H1 (cell line): ENCODE measurements at regions not wholly inside any gene's neighbourhood (a gene's known extent, or its start where the extent isn't known, plus 50 kb on each side); places are given as distances from the start of the nearest gene placed in this dataset.

Source experiments
- CTCF ChIA-PET: fragments of 300-600 bp; sonication (Branson Sonifier 250); formaldehyde crosslinking; loops from one replicate; lab custom pipeline; 2021; ENCODE audit not compliant: partially characterized antibody; lab: Charles Lee
- POLR2A ChIA-PET: fragments of 300-600 bp; sonication (Branson Sonifier 250); formaldehyde crosslinking; loops from one replicate; lab custom pipeline; 2021; ENCODE audit warnings: inconsistent platforms; ENCODE audit not compliant: partially characterized antibody; lab: Charles Lee
- DNase-seq, 2 experiments: peaks; one replicate each; pipeline versions ENCODE4 v3.0.0 to v3.0.0-alpha.2; 2010 to 2022; ENCODE audit warnings: low spot score in 2 of 2, low read depth in 1 of 2, mixed read lengths in 1 of 2
- FAIRE-seq: peaks from 2 replicates; lab custom pipeline; 2011; peaks lifted over from hg19 to GRCh38; lab: Jason Lieb, UNC
- H2AFZ ChIP-seq: 2 replicates; pipeline ENCODE4 v1.8.1; 2012; ENCODE audit warnings: low read length, inconsistent platforms
- H2AK5ac ChIP-seq: 2 replicates; pipeline ENCODE4 v1.6.1; 2013; ENCODE audit warnings: low read depth, low read length
- H2BK120ac ChIP-seq: replicated peaks from 2 replicates; pipeline ENCODE3; 2013; ENCODE audit warnings: low read depth, low read length, inconsistent platforms
- H2BK12ac ChIP-seq: 2 replicates; pipeline ENCODE4 v1.6.1; 2013; ENCODE audit warnings: low read depth, low read length
- H2BK15ac ChIP-seq: 2 replicates; pipeline ENCODE4 v1.6.1; 2013; ENCODE audit warnings: low read length
- H2BK20ac ChIP-seq: 2 replicates; pipeline ENCODE4 v1.6.1; 2013; ENCODE audit warnings: low read length
- H2BK5ac ChIP-seq: 2 replicates; pipeline ENCODE4 v1.6.1; 2013; ENCODE audit warnings: low read depth, low read length
- H3K14ac ChIP-seq: 2 replicates; pipeline ENCODE4 v1.6.1; 2013; ENCODE audit warnings: inconsistent platforms; ENCODE audit not compliant: insufficient read length
- H3K18ac ChIP-seq: 2 replicates; pipeline ENCODE4 v1.6.1; 2013; ENCODE audit warnings: low read length; ENCODE audit errors: extremely low read depth
- H3K23ac ChIP-seq: 2 replicates; pipeline ENCODE4 v1.6.1; 2013; ENCODE audit warnings: inconsistent platforms; ENCODE audit not compliant: insufficient read length
- H3K23me2 ChIP-seq: 2 replicates; pipeline ENCODE4 v1.6.1; 2013; ENCODE audit warnings: low read depth, low read length
- H3K27ac ChIP-seq: 2 replicates; pipeline ENCODE4 v1.6.1; 2011; ENCODE audit warnings: low read depth, low read length, inconsistent platforms
- H3K27me3 ChIP-seq, 4 experiments: replicated peaks in 1 of 4; 1 replicate in 1 of 4; 2 replicates in 3 of 4; pipeline versions ENCODE4 v1.6.1 to v1.8.1; 2011 to 2013; ENCODE audit warnings: low read length in 3 of 4, mild to moderate bottlenecking in 3 of 4, inconsistent platforms in 2 of 4, mixed read lengths in 2 of 4, moderate library complexity in 1 of 4; ENCODE audit not compliant: control insufficient read depth in 3 of 4, insufficient read depth in 3 of 4; ENCODE audit errors: extremely low read depth in 1 of 4
- H3K36me3 ChIP-seq, 4 experiments: 2 replicates each; pipeline versions ENCODE4 v1.6.1 to v1.8.1; 2011 to 2013; ENCODE audit warnings: mild to moderate bottlenecking in 4 of 4, low read length in 3 of 4, moderate library complexity in 2 of 4, control low read depth in 1 of 4, inconsistent platforms in 1 of 4; ENCODE audit not compliant: insufficient read depth in 4 of 4, control insufficient read depth in 2 of 4
- H3K4ac ChIP-seq: replicated peaks from 2 replicates; pipeline ENCODE3; 2013; ENCODE audit warnings: low read length, low read depth, mixed read lengths, inconsistent platforms; ENCODE audit not compliant: insufficient read length
- H3K4me1 ChIP-seq, 4 experiments: replicated peaks in 1 of 4; 1 replicate in 1 of 4; 2 replicates in 3 of 4; pipeline versions ENCODE4 v1.6.1 to v1.8.1; 2011 to 2013; ENCODE audit warnings: low read length in 3 of 4, inconsistent platforms in 2 of 4, mixed read lengths in 1 of 4; ENCODE audit not compliant: insufficient read depth in 4 of 4, control insufficient read depth in 3 of 4
- H3K4me2 ChIP-seq, 2 experiments: 2 replicates each; pipeline versions ENCODE4 v1.6.1 to v1.8.1; 2011 to 2013; ENCODE audit warnings: low read depth in 2 of 2, low read length in 2 of 2, control low read depth in 1 of 2, inconsistent platforms in 1 of 2, mild to moderate bottlenecking in 1 of 2; ENCODE audit not compliant: insufficient read depth in 1 of 2
- H3K4me3 ChIP-seq, 4 experiments: fragments of 200-600, 300-600 bp in 1 of 4; sonication (generic), shearing (Covaris generic), sonication (Bioruptor Twin) in 1 of 4; 2 replicates each; pipeline versions ENCODE4 v1.5.1 to v1.8.1; 2011 to 2016; ENCODE audit warnings: low read length in 4 of 4, low read depth in 3 of 4, control low read depth in 2 of 4, inconsistent platforms in 2 of 4, mild to moderate bottlenecking in 2 of 4, mixed read lengths in 1 of 4, moderate library complexity in 1 of 4; ENCODE audit not compliant: insufficient read depth in 2 of 4; ENCODE audit errors: extremely low read depth in 1 of 4
- H3K56ac ChIP-seq: replicated peaks from 2 replicates; pipeline ENCODE3; 2013; ENCODE audit warnings: low read depth, mild to moderate bottlenecking, mixed read lengths, low read length, inconsistent platforms; ENCODE audit not compliant: insufficient read length
- H3K79me1 ChIP-seq: 2 replicates; pipeline ENCODE4 v1.6.1; 2013; ENCODE audit warnings: low read depth, low read length, control low read depth
- H3K79me2 ChIP-seq, 2 experiments: 2 replicates each; pipeline versions ENCODE4 v1.6.1 to v1.8.1; 2012 to 2013; ENCODE audit warnings: low read length in 2 of 2, mild to moderate bottlenecking in 2 of 2, inconsistent platforms in 1 of 2; ENCODE audit not compliant: insufficient read depth in 2 of 2, control insufficient read depth in 1 of 2
- H3K9ac ChIP-seq, 4 experiments: replicated peaks in 1 of 4; 1 replicate in 1 of 4; 2 replicates in 3 of 4; pipeline versions ENCODE4 v1.6.1 to v1.8.1; 2011 to 2013; ENCODE audit warnings: low read depth in 3 of 4, low read length in 3 of 4, control low read depth in 2 of 4, mild to moderate bottlenecking in 2 of 4, moderate library complexity in 2 of 4, inconsistent platforms in 1 of 4; ENCODE audit errors: extremely low read depth in 1 of 4
- H3K9me3 ChIP-seq, 2 experiments: 2 replicates each; pipeline versions ENCODE4 v1.6.1 to v1.8.1; 2012 to 2013; ENCODE audit warnings: mild to moderate bottlenecking in 2 of 2, moderate library complexity in 2 of 2, control low read depth in 1 of 2, inconsistent platforms in 1 of 2, low read depth in 1 of 2, low read length in 1 of 2, mixed read lengths in 1 of 2; ENCODE audit not compliant: insufficient read depth in 2 of 2
- H4K20me1 ChIP-seq, 2 experiments: replicated peaks in 1 of 2; 2 replicates each; pipeline versions ENCODE3 to v1.8.1; 2011 to 2013; ENCODE audit warnings: inconsistent platforms in 2 of 2, low read length in 2 of 2, mild to moderate bottlenecking in 1 of 2; ENCODE audit not compliant: insufficient read depth in 2 of 2, control insufficient read depth in 1 of 2
- H4K5ac ChIP-seq: 2 replicates; pipeline ENCODE4 v1.6.1; 2013; ENCODE audit warnings: low read length, low read depth, mixed read lengths, inconsistent platforms; ENCODE audit not compliant: insufficient read length
- H4K8ac ChIP-seq: 2 replicates; pipeline ENCODE4 v1.8.0; 2013; ENCODE audit warnings: mild to moderate bottlenecking, moderate library complexity, low read length, inconsistent platforms; ENCODE audit not compliant: insufficient read depth; ENCODE audit errors: extremely low read depth
- H4K91ac ChIP-seq: replicated peaks from 2 replicates; pipeline ENCODE3; 2013; ENCODE audit warnings: low read length, mixed read lengths, inconsistent platforms; ENCODE audit not compliant: insufficient read length
- TAF1 ChIP-seq: IDR thresholded peaks from 2 replicates; pipeline ENCODE4 v1.6.1; 2011; ENCODE audit warnings: mild to moderate bottlenecking, low read depth, low read length
- WGBS, 2 experiments: shearing (Covaris generic) in 1 of 2; methylation state at CpG; one replicate each; pipeline versions ENCODE4 v1.1.6 to v1.1.7; 2013 to 2015; ENCODE audit warnings: low lambda C conversion rate in 2 of 2, mixed read lengths in 2 of 2, inconsistent platforms in 1 of 2, low coverage in 1 of 2, missing lambda C conversion rate in 1 of 2; ENCODE audit not compliant: insufficient replicate concordance in 2 of 2, insufficient coverage in 1 of 2, insufficient read length in 1 of 2; ENCODE audit errors: extremely low coverage in 1 of 2, missing lambda C conversion rate in 1 of 2; 5-methylcytosine and 5-hydroxymethylcytosine counted together

DNA sequence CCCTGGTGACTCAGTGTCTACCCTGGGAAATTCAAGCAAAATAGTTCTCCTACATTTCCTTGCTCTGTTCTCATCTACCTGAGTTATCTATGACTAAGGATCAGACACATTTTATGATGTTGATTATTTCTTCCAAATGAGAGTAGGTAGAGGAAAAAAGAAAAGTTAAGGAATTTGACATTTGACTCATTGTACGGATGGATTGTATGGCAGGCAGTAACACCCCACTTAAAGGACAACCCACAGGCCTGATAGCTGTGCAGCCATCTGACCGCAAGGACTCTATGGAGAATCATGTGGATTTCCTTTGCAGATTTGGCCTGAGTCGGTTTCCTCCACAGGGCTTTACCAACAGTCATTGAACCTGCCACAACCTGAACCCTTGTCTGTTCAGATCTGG lies 540.3 kb downstream of the BCL11B start:
- 93% methylated on average over 3 of the region's 3 CpGs; no CpG with 5 or more reads in 1 of the 2 experiments for WGBS, 2 experiments

More for the DNA sequence above, 540.3 kb downstream of the BCL11B start:
- Histone ChIP-seq H3K36me3 (no peaks in the 10 kb centered on the region; a peak in 1 of 8 replicates), H4K91ac (no peak overlapping the region), H2AK5ac (no peak overlapping the region), H3K79me1 (no peaks in the 10 kb centered on the region), H3K14ac (no peak overlapping the region), H3K4ac (no peak overlapping the region), H3K4me2 (no peak overlapping the region), H2AFZ (no peak overlapping the region), H4K20me1 (no peaks in the 10 kb centered on the region), H2BK20ac (no peak overlapping the region), H3K23me2 (no peaks in the 10 kb centered on the region), H3K79me2 (no peaks in the 10 kb centered on the region), H3K9ac (no peak overlapping the region), H3K27ac (no peak overlapping the region), H2BK5ac (no peak overlapping the region), H4K5ac (no peak overlapping the region), H4K8ac (no peak overlapping the region), H3K56ac (no peak overlapping the region), H3K4me1 (no peaks in the 10 kb centered on the region), H2BK12ac (no peak overlapping the region), H3K9me3 (no peaks in the 10 kb centered on the region), H3K23ac (no peak overlapping the region), H3K27me3 (no peaks in the 10 kb centered on the region), H2BK15ac (no peak overlapping the region), H2BK120ac (no peak overlapping the region), H3K4me3 (no peak overlapping the region), H3K18ac (no peak overlapping the region)
- ChIA-PET CTCF (no interaction called here), POLR2A (no interaction called here)
- TF ChIP-seq TAF1 = no peak
- FAIRE-seq = no peak
- DNase-seq = no peak
